Loucy (cell line): ENCODE measurements at regions not wholly inside any gene's neighbourhood (a gene's known extent, or its start where the extent isn't known, plus 50 kb on each side); places are given as distances from the start of the nearest gene placed in this dataset.

Experiments used
- H2AFZ ChIP-seq: fragments of 200-600 bp; sonication (generic); 2 replicates; pipeline ENCODE4 v1.6.0; 2016; ENCODE audit warnings: antibody characterized with exemption, mild to moderate bottlenecking, low read length, moderate library complexity
- H3F3A ChIP-seq: fragments of 200-600 bp; 2 replicates; pipeline ENCODE4 v1.6.0; 2016; ENCODE audit warnings: antibody characterized with exemption, low read depth, mild to moderate bottlenecking
- H3K27me3 ChIP-seq: fragments of 200-600 bp; sonication (generic); 2 replicates; pipeline ENCODE4 v1.6.1; 2014; ENCODE audit warnings: low read length, mild to moderate bottlenecking; ENCODE audit not compliant: insufficient read depth, poor library complexity, severe bottlenecking
- H3K36me3 ChIP-seq: fragments of 200-600 bp; sonication (generic); 2 replicates; pipeline ENCODE4 v1.6.1; 2016; ENCODE audit warnings: low read length; ENCODE audit not compliant: insufficient read depth
- H3K4me1 ChIP-seq: fragments of 200-600 bp; sonication (generic); 2 replicates; pipeline ENCODE4 v1.5.1; 2014; ENCODE audit warnings: low read length, mild to moderate bottlenecking; ENCODE audit not compliant: insufficient read depth, poor library complexity, severe bottlenecking
- H3K4me2 ChIP-seq: fragments of 200-600 bp; sonication (generic); 2 replicates; pipeline ENCODE4 v1.6.0; 2014; ENCODE audit warnings: antibody characterized with exemption, low read length, low read depth, mild to moderate bottlenecking; ENCODE audit not compliant: poor library complexity, severe bottlenecking
- H3K4me3 ChIP-seq: fragments of 200-600 bp; sonication (generic); 2 replicates; pipeline ENCODE4 v1.5.1; 2014; ENCODE audit warnings: low read length, mild to moderate bottlenecking, mixed read lengths; ENCODE audit not compliant: poor library complexity, severe bottlenecking
- H3K79me2 ChIP-seq: fragments of 200-600 bp; sonication (generic); 2 replicates; pipeline ENCODE4 v1.6.1; 2014; ENCODE audit warnings: low read length; ENCODE audit not compliant: insufficient read depth
- H3K9ac ChIP-seq: fragments of 200-600 bp; sonication (generic); 2 replicates; pipeline ENCODE4 v1.6.0; 2014; ENCODE audit warnings: mild to moderate bottlenecking, low read depth, low read length, moderate library complexity; ENCODE audit not compliant: poor library complexity, severe bottlenecking
- H3K9me2 ChIP-seq: fragments of 200-600 bp; sonication (generic); replicated peaks from 2 replicates; pipeline ENCODE4 v1.6.1; 2016; ENCODE audit warnings: low read depth, low read length, mixed read lengths
- H3K9me3 ChIP-seq: fragments of 200-600 bp; sonication (generic); 2 replicates; pipeline ENCODE4 v1.6.1; 2014; ENCODE audit warnings: mild to moderate bottlenecking, antibody characterized with exemption, low read length, low read depth; ENCODE audit not compliant: insufficient read depth
- H4K20me1 ChIP-seq: fragments of 200-600 bp; sonication (generic); 2 replicates; pipeline ENCODE4 v1.6.0; 2014; ENCODE audit warnings: antibody characterized with exemption, low read length, mild to moderate bottlenecking; ENCODE audit not compliant: insufficient read depth, poor library complexity, severe bottlenecking
- CTCF ChIP-seq: fragments of 200-600 bp; sonication (generic); conservative IDR thresholded peaks from 2 replicates; pipeline ENCODE4 v1.5.1; 2014; ENCODE audit warnings: mild to moderate bottlenecking, antibody characterized with exemption, low read length
- EZH2phosphoT487 ChIP-seq: fragments of 200-600 bp; IDR thresholded peaks from 2 replicates; pipeline ENCODE4 v1.6.1; 2018; ENCODE audit warnings: antibody characterized with exemption, mild to moderate bottlenecking, moderate library complexity, borderline replicate concordance

- H3K4me2 ChIP-seq, result no peak overlapping the region
- no peak overlapping the region for H2AFZ ChIP-seq
- no peaks in the 10 kb centered on the region for H3K9me3 ChIP-seq
- H4K20me1 ChIP-seq, result no peaks in the 10 kb centered on the region
- no peak for TF ChIP-seq EZH2phosphoT487
- TF ChIP-seq CTCF, result peak; percentile 42
- H3K9ac ChIP-seq, result no peak overlapping the region
- no peaks in the 10 kb centered on the region for H3K4me1 ChIP-seq
- H3K27me3 ChIP-seq, result no peaks in the 10 kb centered on the region
- no peaks in the 10 kb centered on the region for H3K36me3 ChIP-seq
- no peak overlapping the region for H3K4me3 ChIP-seq
- H3F3A ChIP-seq, result no peaks in the 10 kb centered on the region
- H3K79me2 ChIP-seq, result no peaks in the 10 kb centered on the region
- H3K9me2 ChIP-seq, result no peaks in the 10 kb centered on the region
Observed at GRCh38 chr3:80688814-80689213, 921.0 kb upstream of the ROBO1 start.

GRCh38 chr3:80682951-80683350, 915.2 kb upstream of the ROBO1 start:
- Histone ChIP-seq H3K9me3 (no peaks in the 10 kb centered on the region), H3K4me3 (no peak overlapping the region), H3K27me3 (no peaks in the 10 kb centered on the region), H4K20me1 (no peaks in the 10 kb centered on the region), H3F3A (no peaks in the 10 kb centered on the region), H2AFZ (no peak overlapping the region), H3K4me1 (no peaks in the 10 kb centered on the region), H3K9me2 (no peaks in the 10 kb centered on the region), H3K4me2 (no peak overlapping the region), H3K36me3 (no peaks in the 10 kb centered on the region), H3K79me2 (no peaks in the 10 kb centered on the region), H3K9ac (no peak overlapping the region)
- TF ChIP-seq EZH2phosphoT487 (no peak), CTCF (no peak)

- TF ChIP-seq EZH2phosphoT487 (no peak), CTCF (no peak)
- Histone ChIP-seq H3K27me3 (no peaks in the 10 kb centered on the region), H2AFZ (no peak overlapping the region)
Observed at GRCh38 chr3:80682235-80682634, 914.4 kb upstream of the ROBO1 start.

More at GRCh38 chr3:80682235-80682634, 914.4 kb upstream of the ROBO1 start:
- Histone ChIP-seq H3K9me3 (no peaks in the 10 kb centered on the region), H3K79me2 (no peaks in the 10 kb centered on the region), H3K9me2 (no peaks in the 10 kb centered on the region), H4K20me1 (no peaks in the 10 kb centered on the region), H3K4me3 (no peak overlapping the region), H3F3A (no peaks in the 10 kb centered on the region), H3K4me1 (no peaks in the 10 kb centered on the region), H3K9ac (no peak overlapping the region), H3K4me2 (no peak overlapping the region), H3K36me3 (no peaks in the 10 kb centered on the region)
